A673 (cell line): ENCODE measurements at regions not wholly inside any gene's neighbourhood (a gene's known extent, or its start where the extent isn't known, plus 50 kb on each side); places are given as distances from the start of the nearest gene placed in this dataset.

ENCODE experiments used
- BruUV-seq: library from RNA; stranded (reverse); fragments of 400-500 nt; replicated peaks from 2 replicates; lab custom pipeline; 2021; lab: Mats Ljungman, UMichigan
- CTCF ChIA-PET: fragments of 300-600 bp; sonication (Branson Sonifier 250); formaldehyde crosslinking; loops from one replicate; lab custom pipeline; 2022; ENCODE audit warnings: antibody characterized with exemption; lab: Charles Lee
- POLR2A ChIA-PET: fragments of 300-600 bp; sonication (Branson Sonifier 250); formaldehyde crosslinking; loops from one replicate; lab custom pipeline; 2022; ENCODE audit warnings: antibody characterized with exemption; ENCODE audit not compliant: low non-redundant PET; lab: Charles Lee
- DNase-seq: peaks from one replicate; pipeline ENCODE4 v3.0.0-alpha.2; 2015; ENCODE audit warnings: low spot score
- H3K27ac ChIP-seq: fragments of 200-600 bp; sonication (generic); 2 replicates; pipeline ENCODE4 v1.5.1; 2016; ENCODE audit warnings: mixed run types, low read depth, mild to moderate bottlenecking, mixed read lengths, antibody characterized with exemption, low read length; ENCODE audit not compliant: poor library complexity, severe bottlenecking
- H3K27me3 ChIP-seq: fragments of 200-600 bp; sonication (generic); replicated peaks from 2 replicates; pipeline ENCODE4 v1.6.1; 2017; ENCODE audit warnings: mixed run types, low read depth, mild to moderate bottlenecking, mixed read lengths, antibody characterized with exemption, low read length; ENCODE audit not compliant: insufficient read depth, poor library complexity
- H3K36me3 ChIP-seq: fragments of 200-600 bp; sonication (generic); 2 replicates; pipeline ENCODE4 v1.6.1; 2016; ENCODE audit warnings: mixed run types, mild to moderate bottlenecking, mixed read lengths, antibody characterized with exemption, low read length; ENCODE audit not compliant: insufficient read depth, poor library complexity, severe bottlenecking
- H3K4me1 ChIP-seq: fragments of 200-600 bp; sonication (generic); 2 replicates; pipeline ENCODE4 v1.6.1; 2017; ENCODE audit warnings: mixed run types, mild to moderate bottlenecking, mixed read lengths, antibody characterized with exemption, low read length; ENCODE audit not compliant: insufficient read depth, poor library complexity, severe bottlenecking
- H3K4me3 ChIP-seq: fragments of 200-600 bp; sonication (generic); 2 replicates; pipeline ENCODE4 v1.5.1; 2016; ENCODE audit warnings: low read depth, mixed run types, mild to moderate bottlenecking, mixed read lengths, low read length; ENCODE audit not compliant: poor library complexity, severe bottlenecking
- H3K9me3 ChIP-seq: fragments of 200-600 bp; sonication (generic); 2 replicates; pipeline ENCODE4 v1.6.1; 2016; ENCODE audit warnings: mixed run types, low read depth, mild to moderate bottlenecking, mixed read lengths, antibody characterized with exemption, low read length; ENCODE audit not compliant: poor library complexity, severe bottlenecking
- CTCF ChIP-seq: fragments of 300-800, 200-600 bp; sonication (generic); conservative IDR thresholded peaks from 2 replicates; pipeline ENCODE4 v1.5.1; 2017; ENCODE audit warnings: low read depth, mild to moderate bottlenecking, antibody characterized with exemption, low read length, moderate library complexity, mixed read lengths
- EZH2 ChIP-seq: fragments of 200-600 bp; sonication (generic); IDR thresholded peaks from 2 replicates; pipeline ENCODE4 v1.6.1; 2017; ENCODE audit warnings: borderline replicate concordance, low read depth, mild to moderate bottlenecking, mixed read lengths, antibody characterized with exemption, low read length; ENCODE audit not compliant: poor library complexity, severe bottlenecking
- intact Hi-C: fragments of 100-400 bp; cut with micrococcal nuclease; formaldehyde crosslinking; loops from one replicate; pipeline ENCODE4 v1.10.0; 2022; ENCODE audit not compliant: unreplicated experiment

- Histone ChIP-seq H3K4me3 (no peak overlapping the region), H3K9me3 (no peaks in the 10 kb centered on the region), H3K4me1 (peaks cover 11% of the 10 kb centered on the region), H3K27ac (no peak overlapping the region), H3K36me3 (no peaks in the 10 kb centered on the region), H3K27me3 (no peaks in the 10 kb centered on the region)
- TF ChIP-seq CTCF = no peak
- no peak for TF ChIP-seq EZH2
- no TSS peak for BruUV-seq
- ChIA-PET POLR2A (no interaction called here), CTCF (no interaction called here)
- intact Hi-C loops = no loop called here
- no peak for DNase-seq
Observed at GRCh38 chr2:219848882-219849281, 221.5 kb downstream of the SLC4A3 start.

GRCh38 chr2:219851169-219851568 lies 223.7 kb downstream of the SLC4A3 start:
- no TSS peak for BruUV-seq

GRCh38 chr2:219851801-219852481 lies 224.5 kb downstream of the SLC4A3 start:
- Histone ChIP-seq H3K27ac (no peak overlapping the region), H3K4me1 (peaks cover 4% of the 10 kb centered on the region), H3K4me3 (peak overlapping the region; percentile 21), H3K9me3 (no peaks in the 10 kb centered on the region), H3K36me3 (no peaks in the 10 kb centered on the region), H3K27me3 (no peaks in the 10 kb centered on the region)
- CTCF ChIA-PET = interaction anchor here (0.6 kb wide), 1 partner anchor 15 kb away, joined by 3 read pairs; no protein-coding TSS in a partner anchor
- POLR2A ChIA-PET = interaction anchor here (0.6 kb wide), 1 partner anchor 9 kb away, joined by 3 read pairs; no protein-coding TSS in a partner anchor
- BruUV-seq = no TSS peak
- intact Hi-C loops = no loop called here
- TF ChIP-seq CTCF = no peak
- no peak for TF ChIP-seq EZH2
- peak; percentile 80 for DNase-seq

More at GRCh38 chr2:219851169-219851568, 223.7 kb downstream of the SLC4A3 start:
- intact Hi-C loops = no loop called here
- Histone ChIP-seq H3K27ac (no peak overlapping the region), H3K36me3 (no peaks in the 10 kb centered on the region), H3K4me3 (no peak overlapping the region), H3K4me1 (peaks cover 4% of the 10 kb centered on the region), H3K9me3 (no peaks in the 10 kb centered on the region), H3K27me3 (no peaks in the 10 kb centered on the region)
- TF ChIP-seq CTCF (0 out of 2 replicates have a peak, but pooled peaks have one; percentile 10), EZH2 (no peak)
- no peak for DNase-seq
- CTCF ChIA-PET = no interaction called here
- POLR2A ChIA-PET = no interaction called here
